Thyroid gland (tissue), 4 donors: ENCODE measurements at regions not wholly inside any gene's neighbourhood (a gene's known extent, or its start where the extent isn't known, plus 50 kb on each side); places are given as distances from the start of the nearest gene placed in this dataset.

ENCODE experiments used
- DNase-seq, 2 donors: peaks; one replicate each; pipeline ENCODE4 v3.0.0-alpha.2; 2019
- H3K27ac ChIP-seq, 3 donors: fragments of 200-600 bp; sonication (generic); 1 replicate in 2 of 3; 2 replicates in 1 of 3; pipeline ENCODE4 v1.5.1; 2016 to 2019; ENCODE audit warnings: mild to moderate bottlenecking in 1 of 3, moderate library complexity in 1 of 3
- H3K27me3 ChIP-seq: fragments of 200-600 bp; sonication (generic); one replicate; pipeline ENCODE4 v1.5.1; 2019
- H3K36me3 ChIP-seq, 2 donors: fragments of 200-600 bp; sonication (generic); one replicate each; pipeline ENCODE4 v1.5.1; 2016 to 2019
- H3K4me1 ChIP-seq, 2 donors: fragments of 200-600 bp; sonication (generic); one replicate each; pipeline ENCODE4 v1.5.1; 2017 to 2019
- H3K4me3 ChIP-seq, 3 donors: fragments of 200-600 bp; sonication (generic); replicated peaks in 1 of 3; 1 replicate in 2 of 3; 2 replicates in 1 of 3; pipeline ENCODE4 v1.5.1; 2016; ENCODE audit warnings: mild to moderate bottlenecking in 1 of 3
- H3K9me3 ChIP-seq: fragments of 200-600 bp; sonication (generic); one replicate; pipeline ENCODE4 v1.5.1; 2017
- POLR2A ChIP-seq, 2 donors: fragments of 450-650 bp; IDR thresholded peaks; one replicate each; pipeline ENCODE4 v1.6.1; 2017; ENCODE audit warnings: antibody characterized with exemption in 2 of 2, mild to moderate bottlenecking in 2 of 2, moderate library complexity in 1 of 2
- WGBS, 2 donors: methylation state at CpG; one replicate each; pipeline ENCODE4 v1.1.5; 2017; 5-methylcytosine and 5-hydroxymethylcytosine counted together
- intact Hi-C: fragments of 100-400 bp; cut with DNase I; formaldehyde crosslinking; loops from one replicate; pipeline ENCODE4 v1.15.1; 2023
- TF ChIP-seq, protein P1 (sequence below), 6 experiments: fragments of 200-600 bp in 3 of 6; fragments of 450-650 bp in 3 of 6; sonication (generic) in 3 of 6; IDR thresholded peaks; one replicate each; pipeline ENCODE4 v1.5.1; 2016 to 2019; ENCODE audit warnings: antibody characterized with exemption in 6 of 6, mild to moderate bottlenecking in 2 of 6, inconsistent platforms in 1 of 6, moderate library complexity in 1 of 6

DNA sequence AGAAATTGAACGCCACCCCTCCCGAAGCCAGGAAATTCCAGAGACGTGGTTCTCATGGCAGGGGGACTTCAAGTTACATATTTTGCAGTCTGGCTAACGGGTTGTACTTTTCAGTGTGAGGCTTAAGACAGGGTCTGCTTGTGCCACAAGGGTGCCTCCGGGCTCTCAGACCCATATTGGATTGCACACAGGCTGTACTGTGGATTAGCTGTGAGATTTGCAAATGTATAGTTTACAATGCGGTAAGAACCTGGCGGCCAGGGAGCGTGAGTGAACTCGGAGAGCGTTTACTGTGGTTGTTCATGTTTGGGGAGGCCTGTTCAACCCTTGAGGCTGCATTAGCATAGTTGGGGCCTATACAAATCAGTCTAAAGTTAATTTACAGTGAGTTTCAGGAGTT, 143.9 kb upstream of the SIX2 start:
- H3K4me1 ChIP-seq, result no peaks in the 10 kb centered on the region
- no peak overlapping the region for H3K4me3 ChIP-seq
- H3K36me3 ChIP-seq, result no peaks in the 10 kb centered on the region
- TF ChIP-seq, protein P1, sequence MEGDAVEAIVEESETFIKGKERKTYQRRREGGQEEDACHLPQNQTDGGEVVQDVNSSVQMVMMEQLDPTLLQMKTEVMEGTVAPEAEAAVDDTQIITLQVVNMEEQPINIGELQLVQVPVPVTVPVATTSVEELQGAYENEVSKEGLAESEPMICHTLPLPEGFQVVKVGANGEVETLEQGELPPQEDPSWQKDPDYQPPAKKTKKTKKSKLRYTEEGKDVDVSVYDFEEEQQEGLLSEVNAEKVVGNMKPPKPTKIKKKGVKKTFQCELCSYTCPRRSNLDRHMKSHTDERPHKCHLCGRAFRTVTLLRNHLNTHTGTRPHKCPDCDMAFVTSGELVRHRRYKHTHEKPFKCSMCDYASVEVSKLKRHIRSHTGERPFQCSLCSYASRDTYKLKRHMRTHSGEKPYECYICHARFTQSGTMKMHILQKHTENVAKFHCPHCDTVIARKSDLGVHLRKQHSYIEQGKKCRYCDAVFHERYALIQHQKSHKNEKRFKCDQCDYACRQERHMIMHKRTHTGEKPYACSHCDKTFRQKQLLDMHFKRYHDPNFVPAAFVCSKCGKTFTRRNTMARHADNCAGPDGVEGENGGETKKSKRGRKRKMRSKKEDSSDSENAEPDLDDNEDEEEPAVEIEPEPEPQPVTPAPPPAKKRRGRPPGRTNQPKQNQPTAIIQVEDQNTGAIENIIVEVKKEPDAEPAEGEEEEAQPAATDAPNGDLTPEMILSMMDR (IDR thresholded peaks at IDR 0.05), result no peak
- TF ChIP-seq POLR2A (IDR thresholded peaks at IDR 0.05), result no peak
- intact Hi-C loops, result no loop called here
- DNase-seq, result no peak
- H3K9me3 ChIP-seq, result no peaks in the 10 kb centered on the region
- H3K27ac ChIP-seq, result no peak overlapping the region
- WGBS, 2 donors, result 90 to 91% methylated on average over 10 of the region's 10 CpGs
- H3K27me3 ChIP-seq, result no peaks in the 10 kb centered on the region

DNA sequence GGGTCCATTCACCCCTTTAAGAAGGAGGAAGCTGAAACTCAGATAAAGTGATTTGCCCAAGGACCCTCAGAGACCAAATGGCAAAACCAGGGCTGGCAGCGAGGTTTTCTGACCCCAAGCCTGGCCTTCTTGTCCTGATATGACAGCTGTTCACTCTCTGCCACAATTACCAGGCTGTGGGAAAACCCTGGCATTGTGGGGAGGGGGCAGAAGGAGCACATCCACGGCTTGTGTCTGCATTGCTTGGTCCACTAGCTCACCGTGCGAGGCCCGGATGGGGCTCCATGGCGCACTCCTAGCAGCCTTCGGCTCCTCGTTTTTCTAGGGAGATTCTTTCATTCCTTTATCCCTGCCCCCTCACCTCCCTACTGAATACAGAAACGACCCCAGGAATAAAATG, 143.4 kb upstream of the SIX2 start:
- WGBS, 2 donors, result 91% methylated on average over 9 of the region's 9 CpGs
- intact Hi-C loops, result no loop called here
- no peak overlapping the region for H3K27ac ChIP-seq

DNA sequence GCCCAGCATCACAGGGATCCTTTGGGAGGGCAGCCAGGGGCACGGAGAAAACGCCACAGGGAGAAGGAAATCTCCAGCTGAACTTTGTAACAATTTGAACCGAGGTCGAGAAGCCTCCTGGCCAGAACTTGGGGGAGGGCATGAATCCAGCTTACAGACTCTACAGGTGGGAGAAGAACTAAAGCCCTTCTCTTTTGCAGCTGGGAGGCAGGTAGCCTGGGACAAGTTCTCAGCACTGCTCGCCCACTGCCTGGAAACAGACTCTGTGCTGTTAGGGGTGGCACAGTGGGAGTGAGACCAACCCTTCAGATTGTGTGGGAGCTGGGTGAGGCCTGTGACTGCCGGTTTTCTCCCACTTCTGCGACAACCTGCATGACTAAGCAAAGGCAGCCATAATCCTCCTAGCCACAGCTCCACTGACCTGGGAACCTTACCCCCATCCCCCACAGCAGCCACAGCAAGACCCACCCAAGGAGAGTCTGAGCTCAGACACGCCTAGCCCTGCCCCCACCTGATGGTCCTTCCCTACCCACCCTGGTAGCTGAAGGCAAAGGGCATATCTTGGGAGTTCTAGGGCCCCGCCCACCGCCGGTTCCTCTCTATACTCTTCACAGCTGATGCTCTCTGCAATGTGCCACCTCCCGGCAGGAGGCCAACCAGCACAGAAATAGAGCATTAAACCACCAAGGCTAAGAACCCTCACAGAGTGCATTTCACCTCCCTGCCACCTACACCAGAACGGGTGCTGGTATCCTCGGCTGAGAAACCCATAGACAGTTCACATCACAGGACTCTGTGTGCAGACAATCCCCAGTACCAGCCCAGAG, 136.0 kb upstream of the SIX2 start:
- Histone ChIP-seq H3K4me1 (no peaks in the 10 kb centered on the region), H3K27me3 (no peaks in the 10 kb centered on the region), H3K9me3 (no peaks in the 10 kb centered on the region), H3K27ac (no peak overlapping the region), H3K36me3 (no peaks in the 10 kb centered on the region), H3K4me3 (no peak overlapping the region)
- no peak for DNase-seq
- no peak for TF ChIP-seq POLR2A (IDR thresholded peaks at IDR 0.05)
- TF ChIP-seq, protein P1 (IDR thresholded peaks at IDR 0.05), result no peak
- 70 to 72% methylated on average over 13 to 14 of the region's 14 CpGs for WGBS, 2 donors
- intact Hi-C loops, result no loop called here

More for the DNA sequence above, 143.4 kb upstream of the SIX2 start:
- TF ChIP-seq, protein P1 (IDR thresholded peaks at IDR 0.05), result no peak
- TF ChIP-seq POLR2A (IDR thresholded peaks at IDR 0.05), result no peak
- H3K4me3 ChIP-seq, result no peak overlapping the region
- no peak for DNase-seq
- H3K9me3 ChIP-seq, result no peaks in the 10 kb centered on the region
- no peaks in the 10 kb centered on the region for H3K36me3 ChIP-seq
- H3K27me3 ChIP-seq, result no peaks in the 10 kb centered on the region
- H3K4me1 ChIP-seq, result no peaks in the 10 kb centered on the region

DNA sequence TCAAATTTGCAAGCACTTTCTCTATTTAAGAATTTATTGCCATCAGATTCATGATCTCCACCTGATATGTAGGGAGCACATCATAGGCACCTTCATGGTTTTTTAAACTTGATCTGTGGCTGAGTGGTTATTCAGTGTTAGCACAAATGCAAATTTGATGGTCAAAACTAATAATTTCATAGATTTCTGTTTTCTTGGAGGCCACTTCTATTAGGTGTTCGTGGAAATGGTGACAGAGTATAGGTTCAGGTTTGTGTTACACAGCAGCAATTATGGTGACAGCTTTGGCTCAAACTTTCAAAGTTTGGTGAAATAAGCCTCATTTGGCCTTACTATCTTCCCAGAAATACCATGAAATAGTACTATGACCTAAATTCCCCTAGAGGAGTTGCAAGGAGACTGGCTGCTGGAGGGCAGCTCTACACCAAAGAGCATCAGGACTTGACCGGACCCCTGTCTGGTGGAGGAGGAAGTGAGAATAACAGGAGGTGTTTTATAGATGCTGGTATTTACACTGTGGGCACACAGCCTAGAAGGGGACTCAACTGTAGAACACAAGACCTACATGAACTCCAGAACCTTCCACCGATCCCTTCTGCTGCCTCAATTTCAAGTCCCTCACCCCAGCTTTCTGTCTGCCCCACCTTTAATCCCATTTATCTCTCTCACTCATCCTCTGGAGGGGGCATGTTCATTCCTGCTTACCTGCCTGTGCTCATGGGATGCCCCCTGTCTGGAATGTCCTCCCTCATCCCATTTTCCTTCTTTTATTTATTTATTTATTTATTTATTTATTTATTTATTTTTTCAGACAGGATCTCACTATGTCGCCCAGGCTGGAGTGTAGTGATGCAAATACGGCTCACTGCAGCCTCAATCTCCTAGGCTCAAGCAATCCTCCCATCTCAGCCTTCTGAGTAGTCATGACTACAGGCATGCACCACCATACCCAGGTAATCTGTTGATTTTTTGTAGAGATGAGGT, 132.9 kb upstream of the SIX2 start:
- no peaks in the 10 kb centered on the region for H3K36me3 ChIP-seq
- H3K9me3 ChIP-seq, result no peaks in the 10 kb centered on the region
- no peaks in the 10 kb centered on the region for H3K27me3 ChIP-seq
- no peak overlapping the region for H3K4me3 ChIP-seq
- WGBS, 2 donors, result 93 to 95% methylated on average over 5 of the region's 5 CpGs
- no peak for DNase-seq
- no peak overlapping the region for H3K27ac ChIP-seq
- no peaks in the 10 kb centered on the region for H3K4me1 ChIP-seq
- intact Hi-C loops, result no loop called here
- no peak for TF ChIP-seq POLR2A (IDR thresholded peaks at IDR 0.05)
- TF ChIP-seq, protein P1 (IDR thresholded peaks at IDR 0.05), result no peak
